HCT116 (cell line): ENCODE measurements at regions not wholly inside any gene's neighbourhood (a gene's known extent, or its start where the extent isn't known, plus 50 kb on each side); places are given as distances from the start of the nearest gene placed in this dataset.

Experiments
- ATAC-seq: fragments of 200-7000 bp; cut with Tn5 transposase; 2 replicates; pipeline ENCODE4 v1.9.1; 2020; ENCODE audit warnings: mild to moderate bottlenecking, moderate library complexity
- BruUV-seq: library from RNA; stranded (reverse); fragments of 400-500 nt; replicated peaks from 2 replicates; lab custom pipeline; 2021; lab: Mats Ljungman, UMichigan
- CTCF ChIA-PET: fragments of 300-600 bp; sonication (Branson Sonifier 250); formaldehyde crosslinking; loops from one replicate; lab custom pipeline; 2021; ENCODE audit warnings: antibody characterized with exemption; lab: Charles Lee
- POLR2A ChIA-PET: fragments of 300-600, 350-600 bp; sonication (Branson Sonifier 250); formaldehyde crosslinking; loops from one replicate; lab custom pipeline; 2021; ENCODE audit warnings: antibody characterized with exemption; lab: Charles Lee
- RAD21 ChIA-PET, 2 experiments: fragments of 300-600 bp; sonication (Branson Sonifier 250); formaldehyde crosslinking; loops; one replicate each; lab custom pipeline; 2023; ENCODE audit warnings: low total read pairs in 2 of 2; ENCODE audit not compliant: uncharacterized antibody in 2 of 2, unreplicated experiment in 2 of 2, low non-redundant PET in 1 of 2; lab: Charles Lee
- DNase-seq: peaks from one replicate; pipeline ENCODE4 v3.0.0-alpha.2; 2010; ENCODE audit warnings: low read depth, low spot score
- H2AFZ ChIP-seq: fragments of 200-600 bp; shearing (Covaris generic), sonication (generic); 2 replicates; pipeline ENCODE4 v1.6.1; 2017; ENCODE audit warnings: low read depth, mixed run types, mixed read lengths, antibody characterized with exemption, low read length; ENCODE audit not compliant: poor library complexity, severe bottlenecking
- H3K27ac ChIP-seq: 2 replicates; pipeline ENCODE4 v1.5.1; 2012; ENCODE audit warnings: low read depth, low read length
- H3K27me3 ChIP-seq: fragments of 200-600 bp; sonication (generic); 2 replicates; pipeline ENCODE4 v1.6.1; 2016; ENCODE audit warnings: mixed run types, low read length, mixed read lengths; ENCODE audit not compliant: insufficient read depth
- H3K36me3 ChIP-seq, 2 experiments: fragments of 200-500 bp in 1 of 2; fragments of 200-600 bp in 1 of 2; sonication (Bioruptor generic) in 1 of 2; sonication (generic) in 1 of 2; 2 replicates each; pipeline versions ENCODE4 v1.5.1 to v1.6.1; 2014 to 2016; ENCODE audit warnings: low read length in 2 of 2, inconsistent platforms in 1 of 2, mixed read lengths in 1 of 2, mixed run types in 1 of 2; ENCODE audit not compliant: insufficient read depth in 2 of 2, control insufficient read depth in 1 of 2
- H3K4me1 ChIP-seq, 2 experiments: fragments of 200-600 bp in 1 of 2; sonication (generic) in 1 of 2; 2 replicates each; pipeline versions ENCODE4 v1.5.1 to v1.6.1; 2012 to 2017; ENCODE audit warnings: low read length in 2 of 2, inconsistent platforms in 1 of 2, mild to moderate bottlenecking in 1 of 2, mixed read lengths in 1 of 2, mixed run types in 1 of 2, moderate library complexity in 1 of 2; ENCODE audit not compliant: insufficient read depth in 2 of 2, control insufficient read depth in 1 of 2
- H3K4me2 ChIP-seq: fragments of 200-600 bp; sonication (generic); 2 replicates; pipeline ENCODE4 v1.6.1; 2017; ENCODE audit warnings: mixed run types, low read length, mixed read lengths
- H3K4me3 ChIP-seq, 2 experiments: fragments of 200-600 bp in 1 of 2; sonication (generic) in 1 of 2; replicated peaks in 1 of 2; 2 replicates each; pipeline ENCODE4 v1.5.1; 2011 to 2016; ENCODE audit warnings: low read length in 2 of 2, control low read depth in 1 of 2, low read depth in 1 of 2, mild to moderate bottlenecking in 1 of 2, mixed read lengths in 1 of 2, mixed run types in 1 of 2
- H3K79me2 ChIP-seq: fragments of 200-600 bp; sonication (generic); 2 replicates; pipeline ENCODE4 v1.6.1; 2017; ENCODE audit warnings: mild to moderate bottlenecking, mixed run types, low read length, moderate library complexity, mixed read lengths; ENCODE audit not compliant: insufficient read depth
- H3K9ac ChIP-seq: fragments of 200-600 bp; sonication (generic); 2 replicates; pipeline ENCODE4 v1.6.1; 2016; ENCODE audit warnings: low read length, mixed read lengths
- H3K9me2 ChIP-seq: fragments of 200-600 bp; sonication (generic), shearing (Covaris generic); 2 replicates; pipeline ENCODE4 v1.6.1; 2017; ENCODE audit warnings: mixed run types, mild to moderate bottlenecking, moderate library complexity; ENCODE audit not compliant: insufficient read depth
- H3K9me3 ChIP-seq, 2 experiments: fragments of 200-500 bp in 1 of 2; fragments of 200-600 bp in 1 of 2; sonication (Bioruptor generic) in 1 of 2; sonication (generic) in 1 of 2; 2 replicates each; pipeline ENCODE4 v1.6.1; 2014 to 2017; ENCODE audit warnings: low read length in 2 of 2, mixed read lengths in 2 of 2, inconsistent platforms in 1 of 2, low read depth in 1 of 2, mild to moderate bottlenecking in 1 of 2, mixed run types in 1 of 2, moderate library complexity in 1 of 2; ENCODE audit not compliant: control insufficient read depth in 1 of 2, insufficient read depth in 1 of 2
- H4K20me1 ChIP-seq: fragments of 200-600 bp; sonication (generic), shearing (Covaris generic); 2 replicates; pipeline ENCODE4 v1.6.1; 2017; ENCODE audit warnings: mixed run types, mild to moderate bottlenecking, moderate library complexity; ENCODE audit not compliant: insufficient read depth
- ATF3 ChIP-seq: IDR thresholded peaks from 2 replicates; pipeline ENCODE4 v1.6.1; 2012
- CBX3 ChIP-seq: IDR thresholded peaks from 2 replicates; pipeline ENCODE4 v1.6.1; 2012; ENCODE audit warnings: low read depth
- CEBPB ChIP-seq: IDR thresholded peaks from 2 replicates; pipeline ENCODE4 v1.6.1; 2012; ENCODE audit warnings: low read depth
- ELF1 ChIP-seq: IDR thresholded peaks from 2 replicates; pipeline ENCODE4 v1.6.1; 2012; ENCODE audit warnings: low read depth, borderline replicate concordance
- EZH2 ChIP-seq: fragments of 200-600 bp; sonication (generic); IDR thresholded peaks from 2 replicates; pipeline ENCODE4 v1.6.1; 2017; ENCODE audit warnings: antibody characterized with exemption, mixed run types
- FOSL1 ChIP-seq: IDR thresholded peaks from 2 replicates; pipeline ENCODE4 v1.6.1; 2012; ENCODE audit warnings: low read depth
- MAX ChIP-seq: IDR thresholded peaks from 2 replicates; pipeline ENCODE4 v1.6.1; 2012
- POLR2A ChIP-seq: IDR thresholded peaks from 2 replicates; pipeline ENCODE4 v1.7.0; 2011; ENCODE audit warnings: borderline replicate concordance; ENCODE audit not compliant: insufficient read depth, insufficient read length; ENCODE audit errors: extremely low read depth
- POLR2AphosphoS5 ChIP-seq: IDR thresholded peaks from 2 replicates; pipeline ENCODE4 v1.6.1; 2011; ENCODE audit warnings: mild to moderate bottlenecking, low read depth, low read length, moderate library complexity
- RAD21 ChIP-seq: IDR thresholded peaks from 2 replicates; pipeline ENCODE4 v1.6.1; 2012; ENCODE audit warnings: low read depth, mild to moderate bottlenecking
- SP1 ChIP-seq: IDR thresholded peaks from 2 replicates; pipeline ENCODE4 v1.6.1; 2012; ENCODE audit warnings: low read depth
- SRF ChIP-seq: IDR thresholded peaks from 2 replicates; pipeline ENCODE4 v1.6.1; 2012; ENCODE audit warnings: low read depth
- YY1 ChIP-seq: IDR thresholded peaks from 2 replicates; pipeline ENCODE4 v1.6.1; 2011; ENCODE audit warnings: low read length, low read depth, moderate library complexity, mild to moderate bottlenecking; ENCODE audit not compliant: insufficient replicate concordance; ENCODE audit errors: extremely low read depth
- ZFX ChIP-seq: fragments of 450-650 bp; IDR thresholded peaks from 2 replicates; pipeline ENCODE4 v1.6.1; 2017
- ZNF274 ChIP-seq: fragments of 200-500 bp; sonication (Bioruptor generic); IDR thresholded peaks from 2 replicates; pipeline ENCODE4 v1.6.1; 2014; ENCODE audit warnings: mild to moderate bottlenecking, low read depth, low read length, inconsistent platforms
- intact Hi-C: fragments of 100-400 bp; cut with micrococcal nuclease; formaldehyde crosslinking; loops from 2 replicates; pipeline ENCODE4 v1.10.0; 2022
- TF ChIP-seq, protein P1 (sequence below): IDR thresholded peaks from 2 replicates; pipeline ENCODE4 v1.6.1; 2011; ENCODE audit warnings: mild to moderate bottlenecking, low read length, moderate library complexity; ENCODE audit not compliant: insufficient replicate concordance; ENCODE audit errors: extremely low read depth
- TF ChIP-seq, protein P2 (sequence below): IDR thresholded peaks from 2 replicates; pipeline ENCODE4 v1.6.1; 2012; ENCODE audit warnings: low read depth

DNA sequence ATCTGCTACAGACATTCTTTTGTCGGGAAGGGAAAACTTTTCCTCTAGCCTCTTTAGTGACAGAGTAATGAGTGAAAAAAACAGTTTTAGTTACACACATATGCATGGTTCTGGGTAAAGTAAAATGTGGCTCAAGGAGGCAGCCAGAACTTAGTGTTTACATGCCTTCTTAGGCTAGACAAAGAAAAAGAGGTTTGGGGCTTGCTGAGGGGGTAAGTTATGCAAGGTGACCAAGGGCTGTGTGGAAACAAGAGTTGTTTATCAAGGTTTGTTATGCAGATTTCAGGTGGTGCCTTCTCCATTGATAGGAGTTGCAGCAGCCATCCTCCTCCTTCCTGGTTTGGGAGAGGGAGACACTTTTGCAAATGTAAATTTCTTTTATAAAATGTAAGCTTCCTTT is 66.5 kb upstream of the RAB3GAP2 start:
- H4K20me1 ChIP-seq, result no peaks in the 10 kb centered on the region
- intact Hi-C loops, result no loop called here
- no peak for DNase-seq
- no peak overlapping the region for H3K9ac ChIP-seq
- no peaks in the 10 kb centered on the region for H3K36me3 ChIP-seq
- no peaks in the 10 kb centered on the region for H3K79me2 ChIP-seq
- BruUV-seq, result no TSS peak
- ATAC-seq, result no peak
- no peak overlapping the region for H2AFZ ChIP-seq
- no peak for TF ChIP-seq POLR2AphosphoS5
- TF ChIP-seq, all 23 proteins: peak for 0
- POLR2A ChIA-PET, result no interaction called here
- Histone ChIP-seq H3K9me2 (no peaks in the 10 kb centered on the region), H3K27me3 (no peaks in the 10 kb centered on the region), H3K4me2 (no peak overlapping the region), H3K4me3 (no peak overlapping the region), H3K4me1 (no peaks in the 10 kb centered on the region), H3K27ac (no peak overlapping the region), H3K9me3 (no peaks in the 10 kb centered on the region)
- CTCF ChIA-PET, result no interaction called here
- RAD21 ChIA-PET, result no interaction called here

GRCh38 chr1:220336391-220337031 is 64.3 kb upstream of the RAB3GAP2 start:
- H3K9me2 ChIP-seq, result no peaks in the 10 kb centered on the region
- intact Hi-C loops, result no loop called here
- BruUV-seq, result no TSS peak
- no peak for DNase-seq
- no peaks in the 10 kb centered on the region for H3K4me1 ChIP-seq
- H2AFZ ChIP-seq, result no peak overlapping the region
- no peak for ATAC-seq
- RAD21 ChIA-PET, result no interaction called here
- no peak overlapping the region for H3K4me2 ChIP-seq
- no peaks in the 10 kb centered on the region for H3K79me2 ChIP-seq
- CTCF ChIA-PET, result no interaction called here
- no peaks in the 10 kb centered on the region for H3K27me3 ChIP-seq
- POLR2A ChIA-PET, result no interaction called here
- no peaks in the 10 kb centered on the region for H3K9me3 ChIP-seq
- no peak overlapping the region for H3K4me3 ChIP-seq
- H4K20me1 ChIP-seq, result no peaks in the 10 kb centered on the region
- H3K27ac ChIP-seq, result no peak overlapping the region
- H3K36me3 ChIP-seq, result no peaks in the 10 kb centered on the region
- no peak overlapping the region for H3K9ac ChIP-seq
- no peak for TF ChIP-seq RAD21
- TF ChIP-seq ZNF274, result no peak
- no peak for TF ChIP-seq ZFX
- TF ChIP-seq ATF3, result no peak
- no peak for TF ChIP-seq POLR2A
- no peak for TF ChIP-seq SRF
- no peak for TF ChIP-seq ELF1
- TF ChIP-seq, protein P1, sequence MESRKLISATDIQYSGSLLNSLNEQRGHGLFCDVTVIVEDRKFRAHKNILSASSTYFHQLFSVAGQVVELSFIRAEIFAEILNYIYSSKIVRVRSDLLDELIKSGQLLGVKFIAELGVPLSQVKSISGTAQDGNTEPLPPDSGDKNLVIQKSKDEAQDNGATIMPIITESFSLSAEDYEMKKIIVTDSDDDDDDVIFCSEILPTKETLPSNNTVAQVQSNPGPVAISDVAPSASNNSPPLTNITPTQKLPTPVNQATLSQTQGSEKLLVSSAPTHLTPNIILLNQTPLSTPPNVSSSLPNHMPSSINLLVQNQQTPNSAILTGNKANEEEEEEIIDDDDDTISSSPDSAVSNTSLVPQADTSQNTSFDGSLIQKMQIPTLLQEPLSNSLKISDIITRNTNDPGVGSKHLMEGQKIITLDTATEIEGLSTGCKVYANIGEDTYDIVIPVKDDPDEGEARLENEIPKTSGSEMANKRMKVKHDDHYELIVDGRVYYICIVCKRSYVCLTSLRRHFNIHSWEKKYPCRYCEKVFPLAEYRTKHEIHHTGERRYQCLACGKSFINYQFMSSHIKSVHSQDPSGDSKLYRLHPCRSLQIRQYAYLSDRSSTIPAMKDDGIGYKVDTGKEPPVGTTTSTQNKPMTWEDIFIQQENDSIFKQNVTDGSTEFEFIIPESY, result no peak
- no peak for TF ChIP-seq EZH2
- TF ChIP-seq, protein P2, sequence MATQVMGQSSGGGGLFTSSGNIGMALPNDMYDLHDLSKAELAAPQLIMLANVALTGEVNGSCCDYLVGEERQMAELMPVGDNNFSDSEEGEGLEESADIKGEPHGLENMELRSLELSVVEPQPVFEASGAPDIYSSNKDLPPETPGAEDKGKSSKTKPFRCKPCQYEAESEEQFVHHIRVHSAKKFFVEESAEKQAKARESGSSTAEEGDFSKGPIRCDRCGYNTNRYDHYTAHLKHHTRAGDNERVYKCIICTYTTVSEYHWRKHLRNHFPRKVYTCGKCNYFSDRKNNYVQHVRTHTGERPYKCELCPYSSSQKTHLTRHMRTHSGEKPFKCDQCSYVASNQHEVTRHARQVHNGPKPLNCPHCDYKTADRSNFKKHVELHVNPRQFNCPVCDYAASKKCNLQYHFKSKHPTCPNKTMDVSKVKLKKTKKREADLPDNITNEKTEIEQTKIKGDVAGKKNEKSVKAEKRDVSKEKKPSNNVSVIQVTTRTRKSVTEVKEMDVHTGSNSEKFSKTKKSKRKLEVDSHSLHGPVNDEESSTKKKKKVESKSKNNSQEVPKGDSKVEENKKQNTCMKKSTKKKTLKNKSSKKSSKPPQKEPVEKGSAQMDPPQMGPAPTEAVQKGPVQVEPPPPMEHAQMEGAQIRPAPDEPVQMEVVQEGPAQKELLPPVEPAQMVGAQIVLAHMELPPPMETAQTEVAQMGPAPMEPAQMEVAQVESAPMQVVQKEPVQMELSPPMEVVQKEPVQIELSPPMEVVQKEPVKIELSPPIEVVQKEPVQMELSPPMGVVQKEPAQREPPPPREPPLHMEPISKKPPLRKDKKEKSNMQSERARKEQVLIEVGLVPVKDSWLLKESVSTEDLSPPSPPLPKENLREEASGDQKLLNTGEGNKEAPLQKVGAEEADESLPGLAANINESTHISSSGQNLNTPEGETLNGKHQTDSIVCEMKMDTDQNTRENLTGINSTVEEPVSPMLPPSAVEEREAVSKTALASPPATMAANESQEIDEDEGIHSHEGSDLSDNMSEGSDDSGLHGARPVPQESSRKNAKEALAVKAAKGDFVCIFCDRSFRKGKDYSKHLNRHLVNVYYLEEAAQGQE, result no peak
- TF ChIP-seq YY1, result no peak
- TF ChIP-seq CEBPB, result no peak
- no peak for TF ChIP-seq CBX3
- no peak for TF ChIP-seq MAX
- TF ChIP-seq FOSL1, result no peak
- no peak for TF ChIP-seq SP1
